Progenitor cell of endocrine pancreas (in vitro differentiated cells): ENCODE measurements at regions not wholly inside any gene's neighbourhood (a gene's known extent, or its start where the extent isn't known, plus 50 kb on each side); places are given as distances from the start of the nearest gene placed in this dataset.

Source experiments
- DNase-seq: peaks from one replicate; pipeline ENCODE4 v3.0.0; 2021; ENCODE audit warnings: low spot score; ENCODE audit not compliant: unreplicated experiment
- H3K27ac Mint-ChIP-seq: 2 replicates; pipeline ENCODE4 v1.8.0; 2021; ENCODE audit warnings: mild to moderate bottlenecking, moderate library complexity, mixed read lengths
- H3K27me3 Mint-ChIP-seq: 2 replicates; pipeline ENCODE4 v1.8.0; 2021; ENCODE audit warnings: mixed read lengths
- H3K36me3 Mint-ChIP-seq: 2 replicates; pipeline ENCODE4 v1.8.0; 2022; ENCODE audit warnings: mixed read lengths; ENCODE audit not compliant: insufficient read depth
- H3K4me1 Mint-ChIP-seq: 2 replicates; pipeline ENCODE4 v1.8.0; 2021; ENCODE audit warnings: low read depth, mixed read lengths
- H3K4me3 Mint-ChIP-seq: 2 replicates; pipeline ENCODE4 v1.8.0; 2021; ENCODE audit warnings: low read depth, mild to moderate bottlenecking, moderate library complexity, mixed read lengths
- H3K9me3 Mint-ChIP-seq: 2 replicates; pipeline ENCODE4 v1.8.0; 2021; ENCODE audit warnings: low read depth, mixed read lengths
- CTCF ChIP-seq: fragments of 200-600 bp; sonication (generic); IDR thresholded peaks from one replicate; pipeline ENCODE4 v1.5.0; 2021; ENCODE audit warnings: antibody characterized with exemption, mild to moderate bottlenecking; ENCODE audit not compliant: unreplicated experiment

- Mint-ChIP-seq H3K4me1 (no peaks in the 10 kb centered on the region), H3K27ac (no peak overlapping the region)
Observed at GRCh38 chr6:140980265-140980887, 1152.3 kb upstream of the GJE1 start.

GRCh38 chr6:140979642-140980091 lies 1153.1 kb upstream of the GJE1 start:
- no peak overlapping the region for H3K27ac Mint-ChIP-seq

More at GRCh38 chr6:140980265-140980887, 1152.3 kb upstream of the GJE1 start:
- no peak for DNase-seq
- no peaks in the 10 kb centered on the region for H3K27me3 Mint-ChIP-seq
- TF ChIP-seq CTCF = no peak
- H3K4me3 Mint-ChIP-seq = no peak overlapping the region
- H3K9me3 Mint-ChIP-seq = no peaks in the 10 kb centered on the region
- no peaks in the 10 kb centered on the region for H3K36me3 Mint-ChIP-seq

DNA sequence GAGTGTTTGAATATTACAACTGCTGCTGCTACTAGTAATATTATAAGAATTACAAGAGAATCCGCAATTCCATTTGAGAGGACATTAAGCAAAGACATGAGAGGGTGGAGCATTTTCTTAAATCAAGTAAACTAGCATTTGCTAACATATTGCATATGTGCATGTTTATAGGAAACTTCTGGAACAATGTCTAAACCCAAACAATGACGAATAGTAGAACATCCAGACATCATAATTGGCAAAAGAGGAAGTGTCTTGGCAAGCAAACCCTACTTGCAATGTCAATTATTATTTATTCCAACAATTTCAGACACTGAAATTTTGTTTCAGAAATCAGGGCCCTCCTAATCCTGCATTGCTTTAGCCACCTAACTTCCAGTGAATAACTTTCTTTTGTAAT lies 1155.3 kb upstream of the GJE1 start:
- Mint-ChIP-seq H3K27me3 (no peaks in the 10 kb centered on the region), H3K9me3 (peaks cover 8% of the 10 kb centered on the region), H3K4me1 (no peaks in the 10 kb centered on the region), H3K27ac (no peak overlapping the region), H3K36me3 (no peaks in the 10 kb centered on the region), H3K4me3 (no peak overlapping the region)
- no peak for DNase-seq
- no peak for TF ChIP-seq CTCF

More at GRCh38 chr6:140979642-140980091, 1153.1 kb upstream of the GJE1 start:
- H3K4me3 Mint-ChIP-seq = no peak overlapping the region
- H3K4me1 Mint-ChIP-seq = no peaks in the 10 kb centered on the region
- H3K36me3 Mint-ChIP-seq = no peaks in the 10 kb centered on the region
- no peaks in the 10 kb centered on the region for H3K27me3 Mint-ChIP-seq
- no peaks in the 10 kb centered on the region for H3K9me3 Mint-ChIP-seq
- no peak for DNase-seq
- no peak for TF ChIP-seq CTCF

- H3K36me3 Mint-ChIP-seq = no peaks in the 10 kb centered on the region
Observed at GRCh38 chr6:140976806-140977205, 1155.9 kb upstream of the GJE1 start.

GRCh38 chr6:140970485-140970884 lies 1162.2 kb upstream of the GJE1 start:
- no peak overlapping the region for H3K27ac Mint-ChIP-seq
- H3K27me3 Mint-ChIP-seq = no peaks in the 10 kb centered on the region
- TF ChIP-seq CTCF = no peak
- no peaks in the 10 kb centered on the region for H3K36me3 Mint-ChIP-seq
- no peak overlapping the region for H3K4me3 Mint-ChIP-seq
- H3K4me1 Mint-ChIP-seq = no peaks in the 10 kb centered on the region
- H3K9me3 Mint-ChIP-seq = peaks cover 19% of the 10 kb centered on the region
- DNase-seq = no peak

More at GRCh38 chr6:140976806-140977205, 1155.9 kb upstream of the GJE1 start:
- DNase-seq = no peak
- Mint-ChIP-seq H3K27ac (no peak overlapping the region), H3K9me3 (peaks cover 12% of the 10 kb centered on the region), H3K4me1 (no peaks in the 10 kb centered on the region), H3K27me3 (no peaks in the 10 kb centered on the region), H3K4me3 (no peak overlapping the region)
- TF ChIP-seq CTCF = no peak
